HepG2 (cell line): ENCODE measurements at regions not wholly inside any gene's neighbourhood (a gene's known extent, or its start where the extent isn't known, plus 50 kb on each side); places are given as distances from the start of the nearest gene placed in this dataset.

Experiments
- CC2D1A ChIP-seq: sonication (generic); formaldehyde crosslinking; IDR thresholded peaks from 2 replicates; pipeline ENCODE4 v1.8.1; 2023; ENCODE audit warnings: mild to moderate bottlenecking, missing genetic modification reagents
- CHCHD3 ChIP-seq: sonication (generic); formaldehyde crosslinking; IDR thresholded peaks from 2 replicates; pipeline ENCODE4 v1.8.0; 2022; ENCODE audit warnings: mild to moderate bottlenecking, missing genetic modification reagents, moderate library complexity
- DPF2 ChIP-seq: sonication (generic); formaldehyde crosslinking; IDR thresholded peaks from 2 replicates; pipeline ENCODE4 v1.4.0; 2020; ENCODE audit warnings: mild to moderate bottlenecking, low read depth, missing genetic modification reagents, borderline replicate concordance
- ELF3 ChIP-seq: IDR thresholded peaks from 2 replicates; pipeline ENCODE4 v1.6.1; 2016; ENCODE audit warnings: missing genetic modification reagents, missing compliant biosample characterization
- HNF4G ChIP-seq, 2 experiments: sonication (generic) in 1 of 2; formaldehyde crosslinking in 1 of 2; IDR thresholded peaks; 2 replicates each; pipeline versions ENCODE4 v1.4.0 to v1.6.1; 2011 to 2020; ENCODE audit warnings: borderline replicate concordance in 2 of 2, low read depth in 2 of 2, mild to moderate bottlenecking in 2 of 2, low read length in 1 of 2, missing genetic modification reagents in 1 of 2, moderate library complexity in 1 of 2
- HNRNPL ChIP-seq: fragments of 200-400 bp; formaldehyde crosslinking; IDR thresholded peaks from 2 replicates; pipeline ENCODE4 v1.6.1; 2017; ENCODE audit warnings: mild to moderate bottlenecking, low read depth, low read length
- KDM3A ChIP-seq: IDR thresholded peaks from 2 replicates; pipeline ENCODE4 v1.6.1; 2018; ENCODE audit warnings: low read depth, missing compliant biosample characterization
- RCOR2 ChIP-seq: IDR thresholded peaks from 2 replicates; pipeline ENCODE4 v1.6.1; 2016; ENCODE audit warnings: missing biosample characterization, missing genetic modification reagents
- TCF12 ChIP-seq, 2 experiments: fragments of 450-650 bp in 1 of 2; sonication (generic) in 1 of 2; formaldehyde crosslinking in 1 of 2; IDR thresholded peaks; 2 replicates each; pipeline versions ENCODE4 v1.6.1 to v1.8.0; 2017 to 2022; ENCODE audit warnings: antibody characterized with exemption in 1 of 2, mild to moderate bottlenecking in 1 of 2, missing genetic modification reagents in 1 of 2, moderate library complexity in 1 of 2
- THAP11 ChIP-seq: IDR thresholded peaks from 2 replicates; pipeline ENCODE4 v1.6.1; 2016; ENCODE audit warnings: missing biosample characterization, missing genetic modification reagents
- ZC3H13 ChIP-seq: sonication (generic); formaldehyde crosslinking; IDR thresholded peaks from 2 replicates; pipeline ENCODE4 v1.8.1; 2023; ENCODE audit warnings: mild to moderate bottlenecking, missing genetic modification reagents, moderate library complexity
- ZNF264 ChIP-seq: sonication (generic); formaldehyde crosslinking; IDR thresholded peaks from 2 replicates; pipeline ENCODE4 v1.4.0; 2020; ENCODE audit warnings: missing genetic modification reagents
- ZNF468 ChIP-seq: sonication (generic); formaldehyde crosslinking; IDR thresholded peaks from 2 replicates; pipeline ENCODE4 v1.8.0; 2022; ENCODE audit warnings: mild to moderate bottlenecking, moderate library complexity, missing genetic modification reagents
- ZNF614 ChIP-seq: IDR thresholded peaks from 2 replicates; pipeline ENCODE4 v1.6.1; 2018; ENCODE audit warnings: missing biosample characterization, missing genetic modification reagents, inconsistent platforms, borderline replicate concordance
- TF ChIP-seq, protein P1 (sequence below): sonication (generic); formaldehyde crosslinking; IDR thresholded peaks from 2 replicates; pipeline ENCODE4 v1.5.0; 2020; ENCODE audit warnings: mild to moderate bottlenecking, missing genetic modification reagents, moderate library complexity
- TF ChIP-seq, protein P2 (sequence below): sonication (generic); formaldehyde crosslinking; IDR thresholded peaks from 2 replicates; pipeline ENCODE4 v1.8.0; 2022; ENCODE audit warnings: missing genetic modification reagents, mild to moderate bottlenecking, borderline replicate concordance
- TF ChIP-seq, protein P3 (sequence below): sonication (generic); formaldehyde crosslinking; IDR thresholded peaks from 2 replicates; pipeline ENCODE4 v1.4.0; 2020; ENCODE audit warnings: missing genetic modification reagents
- TF ChIP-seq, protein P4 (sequence below), 2 experiments: IDR thresholded peaks; 2 replicates each; pipeline ENCODE4 v1.6.1; 2011 to 2012; ENCODE audit warnings: low read length in 2 of 2, borderline replicate concordance in 1 of 2, low read depth in 1 of 2, mild to moderate bottlenecking in 1 of 2, moderate library complexity in 1 of 2

DNA sequence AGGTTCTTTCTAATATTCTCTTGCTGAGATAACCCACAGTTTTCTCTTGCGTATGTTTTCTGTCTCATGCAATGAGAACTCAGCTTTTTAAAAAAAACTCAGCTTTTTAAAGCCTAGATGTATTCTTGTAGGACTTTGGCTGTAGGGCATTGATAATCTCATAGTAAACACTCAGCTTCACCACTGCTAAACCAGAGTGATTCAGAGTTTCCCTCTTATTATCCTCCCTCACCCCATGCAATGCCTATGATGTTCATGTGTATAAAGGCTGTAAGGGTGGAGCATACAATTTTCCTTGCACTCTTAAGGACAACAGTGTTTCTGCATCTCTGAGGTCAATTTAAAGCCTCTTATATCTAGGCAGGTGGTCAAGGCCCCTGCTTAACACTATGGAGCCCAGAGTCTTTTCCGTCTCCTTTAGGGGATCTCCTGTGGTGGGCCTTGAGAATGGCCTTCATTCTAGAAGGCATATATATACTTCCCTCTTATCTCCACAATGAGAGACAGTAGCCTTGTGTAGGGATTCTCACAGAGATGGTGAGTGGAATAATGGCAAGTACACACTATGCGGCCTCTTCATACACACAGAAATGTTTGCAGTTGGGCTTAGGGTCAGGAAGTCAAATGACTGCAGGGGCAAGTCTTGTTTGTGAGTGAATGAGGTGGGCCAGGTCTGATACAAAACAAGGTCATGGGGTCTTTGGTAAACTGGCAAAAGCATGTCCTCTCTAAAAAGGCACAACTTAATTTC lies 279.6 kb downstream of the HS3ST3A1 start (continued):
- TF ChIP-seq, protein P1, sequence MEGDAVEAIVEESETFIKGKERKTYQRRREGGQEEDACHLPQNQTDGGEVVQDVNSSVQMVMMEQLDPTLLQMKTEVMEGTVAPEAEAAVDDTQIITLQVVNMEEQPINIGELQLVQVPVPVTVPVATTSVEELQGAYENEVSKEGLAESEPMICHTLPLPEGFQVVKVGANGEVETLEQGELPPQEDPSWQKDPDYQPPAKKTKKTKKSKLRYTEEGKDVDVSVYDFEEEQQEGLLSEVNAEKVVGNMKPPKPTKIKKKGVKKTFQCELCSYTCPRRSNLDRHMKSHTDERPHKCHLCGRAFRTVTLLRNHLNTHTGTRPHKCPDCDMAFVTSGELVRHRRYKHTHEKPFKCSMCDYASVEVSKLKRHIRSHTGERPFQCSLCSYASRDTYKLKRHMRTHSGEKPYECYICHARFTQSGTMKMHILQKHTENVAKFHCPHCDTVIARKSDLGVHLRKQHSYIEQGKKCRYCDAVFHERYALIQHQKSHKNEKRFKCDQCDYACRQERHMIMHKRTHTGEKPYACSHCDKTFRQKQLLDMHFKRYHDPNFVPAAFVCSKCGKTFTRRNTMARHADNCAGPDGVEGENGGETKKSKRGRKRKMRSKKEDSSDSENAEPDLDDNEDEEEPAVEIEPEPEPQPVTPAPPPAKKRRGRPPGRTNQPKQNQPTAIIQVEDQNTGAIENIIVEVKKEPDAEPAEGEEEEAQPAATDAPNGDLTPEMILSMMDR (CRISPR knock-in tag) = no peak
- peak; percentile 61; the same call in 1 of the 2 replicates for TF ChIP-seq RCOR2 (CRISPR knock-in tag)
- peak; percentile 42; the same call in 1 of the 2 replicates for TF ChIP-seq THAP11
- TF ChIP-seq HNF4G (IDR thresholded peaks at IDR 0.05; ENCODE audit: borderline replicate concordance, low read depth, low read length) = no peak
- TF ChIP-seq HNF4G (CRISPR knock-in tag; IDR thresholded peaks at IDR 0.05; ENCODE audit: borderline replicate concordance, low read depth) = no peak
- no peak for TF ChIP-seq ZNF468 (CRISPR knock-in tag)
- TF ChIP-seq, protein P2, sequence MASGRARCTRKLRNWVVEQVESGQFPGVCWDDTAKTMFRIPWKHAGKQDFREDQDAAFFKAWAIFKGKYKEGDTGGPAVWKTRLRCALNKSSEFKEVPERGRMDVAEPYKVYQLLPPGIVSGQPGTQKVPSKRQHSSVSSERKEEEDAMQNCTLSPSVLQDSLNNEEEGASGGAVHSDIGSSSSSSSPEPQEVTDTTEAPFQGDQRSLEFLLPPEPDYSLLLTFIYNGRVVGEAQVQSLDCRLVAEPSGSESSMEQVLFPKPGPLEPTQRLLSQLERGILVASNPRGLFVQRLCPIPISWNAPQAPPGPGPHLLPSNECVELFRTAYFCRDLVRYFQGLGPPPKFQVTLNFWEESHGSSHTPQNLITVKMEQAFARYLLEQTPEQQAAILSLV (CRISPR knock-in tag) = no peak
- TF ChIP-seq ZNF614 (CRISPR knock-in tag) = 0 out of 2 replicates have a peak, but pooled peaks have one; percentile 50
- no peak for TF ChIP-seq CHCHD3 (CRISPR knock-in tag)
- no peak for TF ChIP-seq KDM3A
- TF ChIP-seq ZC3H13 (CRISPR knock-in tag) = no peak
- TF ChIP-seq DPF2 (CRISPR knock-in tag) = peak; percentile 89
- TF ChIP-seq ELF3 (CRISPR knock-in tag) = no peak
- 0 out of 2 replicates have a peak, but pooled peaks have one; percentile 31 for TF ChIP-seq ZNF264 (CRISPR knock-in tag)
- TF ChIP-seq, protein P3, sequence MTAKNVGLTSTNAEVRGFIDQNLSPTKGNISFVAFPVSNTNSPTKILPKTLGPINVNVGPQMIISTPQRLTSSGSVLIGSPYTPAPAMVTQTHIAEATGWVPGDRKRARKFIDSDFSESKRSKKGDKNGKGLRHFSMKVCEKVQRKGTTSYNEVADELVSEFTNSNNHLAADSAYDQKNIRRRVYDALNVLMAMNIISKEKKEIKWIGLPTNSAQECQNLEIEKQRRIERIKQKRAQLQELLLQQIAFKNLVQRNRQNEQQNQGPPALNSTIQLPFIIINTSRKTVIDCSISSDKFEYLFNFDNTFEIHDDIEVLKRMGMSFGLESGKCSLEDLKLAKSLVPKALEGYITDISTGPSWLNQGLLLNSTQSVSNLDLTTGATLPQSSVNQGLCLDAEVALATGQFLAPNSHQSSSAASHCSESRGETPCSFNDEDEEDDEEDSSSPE (CRISPR knock-in tag) = no peak
- TF ChIP-seq CC2D1A (CRISPR knock-in tag) = no peak
- no peak for TF ChIP-seq TCF12 (IDR thresholded peaks at IDR 0.05)
- no peak for TF ChIP-seq TCF12 (CRISPR knock-in tag; IDR thresholded peaks at IDR 0.05)
- TF ChIP-seq, protein P4, sequence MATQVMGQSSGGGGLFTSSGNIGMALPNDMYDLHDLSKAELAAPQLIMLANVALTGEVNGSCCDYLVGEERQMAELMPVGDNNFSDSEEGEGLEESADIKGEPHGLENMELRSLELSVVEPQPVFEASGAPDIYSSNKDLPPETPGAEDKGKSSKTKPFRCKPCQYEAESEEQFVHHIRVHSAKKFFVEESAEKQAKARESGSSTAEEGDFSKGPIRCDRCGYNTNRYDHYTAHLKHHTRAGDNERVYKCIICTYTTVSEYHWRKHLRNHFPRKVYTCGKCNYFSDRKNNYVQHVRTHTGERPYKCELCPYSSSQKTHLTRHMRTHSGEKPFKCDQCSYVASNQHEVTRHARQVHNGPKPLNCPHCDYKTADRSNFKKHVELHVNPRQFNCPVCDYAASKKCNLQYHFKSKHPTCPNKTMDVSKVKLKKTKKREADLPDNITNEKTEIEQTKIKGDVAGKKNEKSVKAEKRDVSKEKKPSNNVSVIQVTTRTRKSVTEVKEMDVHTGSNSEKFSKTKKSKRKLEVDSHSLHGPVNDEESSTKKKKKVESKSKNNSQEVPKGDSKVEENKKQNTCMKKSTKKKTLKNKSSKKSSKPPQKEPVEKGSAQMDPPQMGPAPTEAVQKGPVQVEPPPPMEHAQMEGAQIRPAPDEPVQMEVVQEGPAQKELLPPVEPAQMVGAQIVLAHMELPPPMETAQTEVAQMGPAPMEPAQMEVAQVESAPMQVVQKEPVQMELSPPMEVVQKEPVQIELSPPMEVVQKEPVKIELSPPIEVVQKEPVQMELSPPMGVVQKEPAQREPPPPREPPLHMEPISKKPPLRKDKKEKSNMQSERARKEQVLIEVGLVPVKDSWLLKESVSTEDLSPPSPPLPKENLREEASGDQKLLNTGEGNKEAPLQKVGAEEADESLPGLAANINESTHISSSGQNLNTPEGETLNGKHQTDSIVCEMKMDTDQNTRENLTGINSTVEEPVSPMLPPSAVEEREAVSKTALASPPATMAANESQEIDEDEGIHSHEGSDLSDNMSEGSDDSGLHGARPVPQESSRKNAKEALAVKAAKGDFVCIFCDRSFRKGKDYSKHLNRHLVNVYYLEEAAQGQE (IDR thresholded peaks at IDR 0.05; ENCODE audit: borderline replicate concordance in 1 of 2, low read depth in 1 of 2, low read length in 2 of 2) = no peak
- TF ChIP-seq HNRNPL = no peak
